GM19397 (cell line): ENCODE measurements at regions not wholly inside any gene's neighbourhood (a gene's known extent, or its start where the extent isn't known, plus 50 kb on each side); places are given as distances from the start of the nearest gene placed in this dataset.
A peak's percentile ranks its signal among the peaks of the same experiment; 100 is the strongest.
"Not testable (repeated sequence)": the region's sequence is repeated elsewhere in the genome, so short reads cannot be mapped to it uniquely, and the experiment has no call there.

Source experiments
- ATAC-seq: cut with Tn5 transposase; IDR thresholded peaks from one replicate; pipeline ENCODE4 v1.9.1; 2021; ENCODE audit warnings: mild to moderate bottlenecking, moderate library complexity; ENCODE audit not compliant: unreplicated experiment

DNA sequence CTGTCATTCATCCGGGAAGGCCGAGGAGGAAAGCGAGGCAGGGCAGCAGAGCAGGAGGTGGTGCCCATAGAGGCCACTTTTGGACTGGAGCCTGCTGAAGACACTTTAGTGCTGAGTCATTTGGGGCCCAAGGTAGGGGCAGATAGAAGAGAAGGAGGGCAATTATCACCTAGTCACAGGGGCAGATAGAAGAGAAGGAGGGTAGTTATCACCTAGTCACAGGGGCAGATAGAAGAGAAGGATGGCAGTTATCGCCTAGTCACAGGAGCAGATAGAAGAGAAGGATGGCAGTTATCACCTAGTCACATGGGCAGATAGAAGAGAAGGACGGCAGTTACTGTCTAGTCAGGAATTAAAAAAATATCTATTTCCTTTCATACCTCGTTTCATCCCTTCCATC, 1372.6 kb downstream of the FOXD4L5 start:
- ATAC-seq: not testable (repeated sequence)

DNA sequence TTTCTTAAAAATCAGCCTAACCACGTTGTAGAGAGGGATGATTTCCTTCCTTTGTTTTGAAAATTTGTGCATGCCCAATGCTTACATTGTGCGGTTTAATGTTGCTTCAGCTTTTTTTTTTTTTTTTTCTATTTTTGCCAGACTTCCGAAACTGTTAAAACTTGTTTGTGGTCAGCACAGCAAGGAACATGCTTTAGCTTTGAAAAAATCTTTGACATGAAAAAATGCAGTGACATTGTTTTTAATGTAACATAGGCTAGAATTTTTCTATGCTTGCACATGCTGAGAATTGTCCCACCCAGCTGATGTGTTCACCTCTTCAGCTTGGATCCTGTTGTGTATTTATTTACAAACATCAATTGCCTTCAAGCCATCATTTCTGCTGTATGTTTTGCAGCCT, 1375.9 kb downstream of the FOXD4L5 start:
- not testable (repeated sequence) for ATAC-seq

DNA sequence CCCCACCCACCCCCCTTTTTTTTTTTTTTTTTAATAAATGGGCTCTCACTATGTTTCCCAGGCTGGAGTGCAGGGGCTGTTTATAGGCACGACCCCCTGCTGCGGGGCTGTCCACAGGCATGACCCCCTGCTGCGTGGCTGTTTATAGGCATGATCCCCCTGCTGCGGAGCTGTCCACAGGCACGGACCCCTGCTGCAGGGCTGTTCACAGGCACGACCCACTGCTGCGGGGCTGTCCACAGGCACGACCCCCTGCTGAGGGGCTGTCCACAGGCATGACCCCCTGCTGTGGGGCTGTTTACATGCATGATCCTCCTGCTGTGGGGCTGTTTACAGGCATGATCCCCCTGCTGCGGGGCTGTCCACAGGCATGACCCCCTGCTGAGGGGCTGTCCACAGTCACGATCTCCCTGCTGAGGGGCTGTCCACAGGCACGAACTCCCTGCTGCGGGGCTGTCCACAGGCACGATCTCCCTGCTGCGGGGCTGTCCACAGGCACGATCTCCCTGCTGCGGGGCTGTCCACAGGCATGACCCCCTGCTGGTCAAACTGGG, 1385.3 kb downstream of the FOXD4L5 start:
- ATAC-seq: not testable (repeated sequence)

DNA sequence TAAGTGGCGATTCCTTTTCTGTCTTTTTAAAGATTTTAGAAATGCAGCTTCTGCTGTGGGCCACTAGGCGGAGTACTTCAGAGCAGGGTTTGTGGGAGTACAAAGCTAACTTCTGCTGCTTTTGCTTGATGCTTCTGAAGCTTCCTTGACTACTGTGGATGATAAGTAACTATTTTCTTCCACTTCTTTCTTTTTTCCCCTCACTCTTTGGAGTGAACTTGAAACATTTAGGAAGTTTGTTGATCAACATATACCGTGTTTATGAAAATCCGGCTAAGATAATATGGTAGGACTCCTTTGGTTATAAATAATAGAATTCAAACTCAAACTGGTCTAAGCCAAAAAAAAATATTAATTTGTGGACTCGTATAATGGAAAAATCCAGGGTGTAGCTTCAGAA, 1403.6 kb downstream of the FOXD4L5 start:
- ATAC-seq: not testable (repeated sequence)

DNA sequence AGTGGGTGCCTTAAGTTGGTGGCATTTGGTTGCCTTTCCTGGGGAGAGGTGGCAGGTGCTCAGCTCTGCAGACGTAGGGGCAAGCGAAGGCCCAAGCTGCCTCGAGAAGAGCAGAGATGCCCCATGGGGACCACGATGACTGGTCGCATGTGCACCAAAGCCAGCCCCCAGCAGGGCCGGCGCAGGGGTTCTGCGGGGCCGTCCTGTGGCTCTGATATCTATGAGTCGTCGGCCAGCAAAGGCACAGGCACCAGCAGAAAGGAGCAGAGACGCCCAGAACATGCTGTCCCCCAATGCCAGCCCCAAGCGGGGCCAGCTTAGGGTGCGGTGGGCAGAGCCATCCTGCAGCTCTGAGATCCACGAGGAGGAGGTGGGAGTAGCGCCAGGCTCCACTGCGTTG, 1408.6 kb downstream of the FOXD4L5 start:
- not testable (repeated sequence) for ATAC-seq

DNA sequence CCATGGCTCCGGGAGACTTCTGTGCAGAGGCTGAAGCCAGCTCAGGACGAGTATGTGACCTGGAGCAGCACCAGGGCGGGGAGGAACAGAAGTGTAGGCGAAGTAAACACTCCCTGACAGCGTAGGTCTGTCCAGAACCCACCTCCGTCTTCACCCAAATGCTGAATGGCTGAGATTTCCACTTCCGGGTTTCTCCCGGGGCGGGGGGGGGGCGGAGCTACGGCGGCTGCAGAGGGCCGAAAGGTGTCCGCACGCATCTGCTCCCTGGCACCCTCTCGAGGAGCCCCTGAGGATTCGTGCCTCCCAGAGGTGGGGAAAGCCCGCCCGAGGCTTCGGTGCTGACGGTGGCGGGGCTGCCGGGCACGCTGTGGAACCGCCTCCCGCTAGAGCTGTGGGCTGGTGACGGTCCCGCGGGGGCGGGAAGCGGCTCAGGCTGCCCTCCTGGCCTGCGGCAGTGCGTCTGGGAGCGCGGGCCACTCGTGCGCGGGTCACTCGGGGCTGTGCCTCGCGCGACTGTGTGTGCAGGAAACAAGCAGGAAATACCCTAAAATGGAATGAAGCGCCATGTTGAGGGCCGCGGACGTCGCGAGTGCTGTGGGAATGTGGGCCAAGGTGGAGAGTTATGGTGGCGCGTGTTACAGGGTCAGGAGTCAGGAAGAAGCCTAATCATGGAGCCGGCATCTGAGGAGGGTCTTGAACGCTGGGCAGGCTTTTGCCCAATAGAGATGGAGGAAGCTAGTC, 1425.4 kb downstream of the FOXD4L5 start:
- no peak for ATAC-seq

DNA sequence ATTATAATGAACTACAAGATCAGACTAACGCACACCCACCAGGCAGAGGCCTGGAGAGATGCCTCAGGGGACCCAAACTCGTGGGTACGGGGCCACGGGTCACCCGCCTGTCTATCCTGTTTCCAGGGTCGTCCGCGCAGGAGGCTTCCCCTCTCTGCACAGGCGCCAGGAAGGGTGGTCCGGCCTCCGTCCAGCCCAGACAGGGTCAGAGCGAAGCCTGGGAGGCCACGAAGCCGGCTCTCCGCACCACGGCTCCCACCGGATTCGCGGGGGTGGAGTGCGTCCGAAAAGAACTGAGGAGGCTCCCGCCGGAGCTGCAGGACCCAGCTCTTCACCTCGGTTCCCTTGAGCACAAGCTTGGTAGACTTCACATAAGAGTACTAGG, 1425.9 kb downstream of the FOXD4L5 start:
- ATAC-seq: not testable (repeated sequence)

DNA sequence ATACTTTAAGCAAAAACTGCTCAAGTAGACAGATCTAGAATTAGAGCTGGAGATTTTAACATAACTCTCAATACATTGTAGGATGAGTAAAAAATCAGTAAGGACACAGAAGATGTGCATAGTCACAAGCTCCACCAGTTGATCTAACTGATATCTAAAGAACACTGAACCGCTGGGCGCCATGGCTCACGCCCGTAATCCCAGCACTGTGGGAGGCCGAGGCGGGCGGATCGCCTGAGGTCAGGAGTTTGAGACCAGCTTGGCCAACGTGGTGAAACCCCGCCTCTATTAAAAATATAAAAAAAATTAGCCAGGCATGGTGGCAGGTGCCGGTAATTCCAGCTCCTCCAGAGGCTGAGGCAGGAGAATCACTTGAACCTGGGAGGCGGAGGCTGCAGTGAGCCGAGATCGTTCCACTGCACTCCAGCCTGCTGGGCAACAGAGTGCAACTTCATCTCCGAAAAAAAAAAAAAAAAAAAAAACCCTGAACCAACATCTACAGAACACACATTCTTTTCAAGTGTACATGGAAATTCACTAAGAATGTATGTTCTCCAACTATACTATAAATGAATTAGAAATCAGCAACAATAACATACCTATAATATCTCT, 1431.8 kb downstream of the FOXD4L5 start:
- ATAC-seq: not testable (repeated sequence)

DNA sequence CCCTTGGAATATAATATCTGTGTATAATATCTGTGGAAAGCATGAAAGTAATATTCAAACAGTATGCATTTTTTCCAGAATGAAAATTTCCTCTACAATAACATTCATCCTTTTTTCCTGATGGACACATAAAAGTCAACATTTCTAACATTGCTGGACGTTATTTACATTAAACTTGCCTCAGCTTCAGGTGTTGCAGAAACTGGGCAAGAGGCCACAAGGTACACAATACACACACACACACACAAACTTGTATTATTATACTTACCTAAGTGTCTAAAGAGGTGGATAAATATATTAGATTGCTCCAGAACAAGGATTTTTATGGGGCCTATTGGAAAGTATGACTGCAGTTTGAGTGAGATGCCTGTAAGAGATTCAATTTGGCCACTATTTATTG, 1460.2 kb downstream of the FOXD4L5 start:
- ATAC-seq: not testable (repeated sequence)

DNA sequence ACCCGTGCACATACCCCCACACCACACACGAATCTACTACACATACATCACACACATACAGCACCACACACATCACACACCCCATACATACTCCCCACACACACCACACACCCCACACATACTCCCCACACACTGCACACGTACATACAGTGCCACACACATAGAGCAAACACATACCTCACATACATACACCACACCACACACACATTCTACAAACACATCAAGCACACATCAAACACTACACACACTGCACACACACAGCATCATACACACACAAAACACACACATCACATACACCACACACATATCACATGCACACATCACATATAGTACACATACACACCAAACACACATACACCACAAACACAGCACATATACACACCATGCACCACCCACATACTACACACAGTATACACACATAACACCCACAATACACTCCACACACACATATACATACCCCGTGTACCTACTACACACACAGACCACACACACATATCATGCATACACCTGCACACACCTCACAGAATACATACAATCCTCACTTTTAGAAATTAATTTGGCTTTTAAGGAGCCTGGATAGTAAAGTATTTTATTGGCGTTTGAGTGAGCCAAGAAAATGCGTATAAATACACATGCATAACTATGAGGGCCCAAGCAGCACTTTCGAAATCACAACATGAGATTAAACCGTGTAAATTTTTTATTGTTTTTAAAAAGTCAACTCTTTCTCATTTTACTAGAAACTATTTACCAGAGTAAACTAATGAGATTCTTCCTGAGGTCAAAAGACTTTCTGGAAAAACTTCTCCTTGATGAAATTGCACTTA, 1461.4 kb downstream of the FOXD4L5 start:
- not testable (repeated sequence) for ATAC-seq

DNA sequence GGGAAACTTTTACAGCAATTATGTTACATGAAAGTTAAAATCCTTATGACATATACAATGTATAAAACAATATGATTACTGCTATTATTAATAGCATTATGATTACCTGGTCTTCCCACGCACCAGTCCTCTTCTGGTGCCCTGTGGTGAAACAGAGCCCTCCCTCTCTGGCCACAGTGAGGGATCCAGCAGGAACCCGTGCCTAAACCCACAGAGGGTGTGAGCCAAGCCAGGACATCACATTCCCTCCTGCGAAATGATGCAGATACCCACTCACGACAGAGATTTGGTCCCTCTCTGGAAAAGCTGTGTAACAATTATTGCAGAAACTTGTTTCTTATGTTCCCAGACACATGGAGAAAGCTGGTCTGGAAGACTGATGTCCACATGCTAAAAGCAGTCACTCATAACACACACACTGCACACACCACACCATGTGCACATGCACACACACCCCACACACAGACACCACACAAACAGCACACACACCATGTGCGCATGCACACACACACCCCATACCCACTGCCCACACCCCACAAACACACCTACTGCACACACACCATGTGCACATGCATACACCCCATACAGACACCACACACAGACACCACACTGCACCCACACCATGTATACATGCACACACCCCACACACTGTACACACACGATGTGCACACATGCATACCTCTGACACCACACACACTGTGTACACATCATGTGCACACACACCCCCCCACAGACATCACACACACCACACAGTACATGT, 1462.2 kb downstream of the FOXD4L5 start:
- ATAC-seq: not testable (repeated sequence)

DNA sequence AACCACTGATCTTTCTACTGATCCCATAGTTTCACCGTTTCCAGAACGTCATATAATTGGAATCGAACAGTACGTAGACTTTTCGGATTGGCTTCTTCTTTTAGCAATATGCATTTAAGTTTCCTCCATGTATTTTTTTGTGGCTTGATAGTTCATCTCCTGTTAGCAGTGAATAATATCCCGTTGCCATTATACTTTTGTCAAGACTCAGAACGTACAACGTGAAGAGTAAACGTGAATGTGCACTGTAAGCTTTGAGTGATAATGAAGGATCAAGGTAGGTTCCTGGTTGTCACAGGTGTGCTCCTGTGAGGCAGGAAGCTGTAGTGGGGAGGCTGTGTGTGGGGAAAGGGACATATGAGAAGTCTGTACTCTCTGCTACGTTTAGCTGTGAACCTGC, 1463.7 kb downstream of the FOXD4L5 start:
- ATAC-seq: not testable (repeated sequence)

DNA sequence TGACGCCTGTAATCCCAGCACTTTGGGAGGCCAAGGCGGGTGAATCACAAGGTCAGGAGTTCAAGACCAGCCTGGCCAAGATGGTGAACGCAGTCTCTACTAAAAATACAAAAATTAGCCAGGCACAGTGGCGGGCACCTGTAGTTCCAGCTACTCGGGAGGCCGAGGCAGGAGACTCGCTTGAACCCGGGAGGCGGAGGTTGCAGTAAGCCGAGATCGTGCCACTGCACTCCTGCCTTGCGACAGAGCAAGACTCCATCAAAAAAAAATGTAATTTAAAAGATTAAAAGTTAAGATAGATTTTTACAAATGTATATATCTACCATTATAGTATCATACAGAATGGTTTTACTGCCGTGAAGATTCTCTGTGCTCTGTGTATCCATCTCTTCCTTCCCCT, 1464.1 kb downstream of the FOXD4L5 start:
- ATAC-seq: not testable (repeated sequence)

DNA sequence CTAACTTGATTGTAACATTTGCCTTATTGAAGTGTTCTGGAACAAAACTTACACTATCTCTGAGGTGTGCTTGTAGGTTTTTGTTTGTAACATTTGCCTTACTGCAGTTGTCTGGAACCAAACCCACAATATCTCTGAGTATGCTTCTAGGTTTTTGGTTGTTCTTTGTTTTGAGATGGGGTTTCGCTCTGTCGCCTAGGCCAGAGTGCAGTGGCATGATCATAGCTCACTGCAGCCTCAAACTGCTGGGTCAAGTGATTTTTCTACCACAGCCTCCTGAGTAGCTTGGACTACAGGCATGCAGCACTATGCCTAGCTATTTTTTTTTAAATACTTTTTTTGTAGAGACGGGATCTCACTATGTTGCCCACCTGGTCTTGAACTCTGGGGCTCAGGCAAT, 1464.6 kb downstream of the FOXD4L5 start:
- ATAC-seq: not testable (repeated sequence)

DNA sequence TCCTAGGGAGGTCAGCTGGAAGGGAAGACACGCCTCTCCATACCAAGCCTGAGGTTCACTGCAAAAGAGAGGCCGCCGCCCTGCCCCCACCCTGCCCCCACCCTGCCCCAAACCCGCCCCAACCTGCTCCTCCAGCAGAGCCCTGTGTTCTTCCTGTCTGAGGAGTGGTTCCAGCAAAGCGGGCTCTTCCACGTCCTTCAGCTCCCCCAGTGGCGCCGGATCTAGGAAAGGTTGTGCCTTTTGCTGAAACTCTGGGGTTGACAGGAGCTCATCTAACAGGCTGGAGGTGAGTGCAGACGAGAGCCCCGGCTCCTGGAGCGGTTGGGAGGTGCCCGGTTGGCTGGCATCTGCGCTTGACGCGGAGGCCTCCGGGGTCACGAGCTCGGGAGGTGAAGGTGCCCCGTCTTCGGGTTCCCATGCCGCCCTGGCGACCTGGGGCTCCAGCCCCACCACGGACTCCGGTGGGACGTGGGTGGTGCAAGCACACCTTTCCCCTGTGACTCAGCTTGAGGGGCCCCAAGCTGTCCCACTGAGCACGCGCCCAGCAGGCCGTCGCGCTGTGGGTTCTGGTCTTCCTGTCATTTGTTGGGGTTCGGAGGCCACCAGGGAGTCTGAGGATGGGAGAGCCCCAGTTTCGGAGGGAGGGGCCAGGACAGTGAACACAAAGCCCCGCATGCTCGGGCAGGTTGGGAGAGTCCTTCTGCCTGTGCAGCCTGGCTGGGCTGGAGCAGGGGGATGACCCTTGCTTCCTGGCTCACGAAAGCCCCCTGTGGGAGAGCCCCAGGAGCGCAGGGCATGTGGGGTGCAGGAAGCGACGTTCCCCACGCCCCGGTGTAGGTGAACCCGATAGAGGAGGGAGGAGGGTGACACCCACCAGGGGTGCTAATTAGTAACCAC, 1467.1 kb downstream of the FOXD4L5 start:
- ATAC-seq: peak; percentile 59

DNA sequence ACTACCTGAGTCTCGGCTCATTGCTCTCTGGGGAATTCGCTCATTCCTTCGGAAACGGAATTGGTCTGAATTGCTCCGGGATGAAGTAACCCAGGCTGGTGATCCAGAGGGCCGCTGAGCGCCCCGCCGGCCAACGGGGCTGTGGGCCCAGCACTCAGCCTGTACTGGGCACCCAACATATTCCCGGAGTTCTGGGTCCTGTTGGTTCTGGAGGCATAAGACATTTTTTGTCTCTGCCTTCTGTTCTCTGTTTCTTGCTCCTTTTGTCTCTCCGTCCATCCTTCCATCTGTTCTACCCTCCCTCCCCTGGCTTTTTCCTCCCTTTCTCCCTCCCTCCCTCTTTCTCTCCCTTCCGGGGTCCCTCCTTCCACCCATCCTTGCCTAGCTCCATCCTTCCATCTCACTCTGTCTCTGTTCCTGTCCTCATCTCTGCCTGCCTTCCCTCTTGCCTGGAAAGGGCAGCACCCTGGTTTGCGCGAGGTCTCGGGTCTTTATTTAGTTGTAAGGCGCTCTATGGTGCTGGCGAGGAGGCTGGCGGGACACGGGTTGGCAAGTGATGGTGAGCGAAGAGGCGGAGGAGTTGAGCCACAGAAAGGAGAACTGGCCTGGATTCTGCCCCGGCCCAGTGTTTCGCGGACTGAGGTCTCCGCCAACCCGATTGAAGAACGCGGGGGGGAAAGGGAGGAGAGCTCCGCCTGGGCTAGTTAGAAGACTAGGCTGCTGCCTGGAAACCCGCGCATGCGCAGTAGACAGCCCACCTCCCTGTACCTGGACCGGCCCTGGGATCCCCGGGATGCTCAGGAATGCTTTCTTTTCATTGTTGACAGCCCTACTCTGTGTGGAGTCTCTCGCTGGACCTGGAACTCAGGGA, 1468.0 kb downstream of the FOXD4L5 start:
- peak; percentile 69 for ATAC-seq

DNA sequence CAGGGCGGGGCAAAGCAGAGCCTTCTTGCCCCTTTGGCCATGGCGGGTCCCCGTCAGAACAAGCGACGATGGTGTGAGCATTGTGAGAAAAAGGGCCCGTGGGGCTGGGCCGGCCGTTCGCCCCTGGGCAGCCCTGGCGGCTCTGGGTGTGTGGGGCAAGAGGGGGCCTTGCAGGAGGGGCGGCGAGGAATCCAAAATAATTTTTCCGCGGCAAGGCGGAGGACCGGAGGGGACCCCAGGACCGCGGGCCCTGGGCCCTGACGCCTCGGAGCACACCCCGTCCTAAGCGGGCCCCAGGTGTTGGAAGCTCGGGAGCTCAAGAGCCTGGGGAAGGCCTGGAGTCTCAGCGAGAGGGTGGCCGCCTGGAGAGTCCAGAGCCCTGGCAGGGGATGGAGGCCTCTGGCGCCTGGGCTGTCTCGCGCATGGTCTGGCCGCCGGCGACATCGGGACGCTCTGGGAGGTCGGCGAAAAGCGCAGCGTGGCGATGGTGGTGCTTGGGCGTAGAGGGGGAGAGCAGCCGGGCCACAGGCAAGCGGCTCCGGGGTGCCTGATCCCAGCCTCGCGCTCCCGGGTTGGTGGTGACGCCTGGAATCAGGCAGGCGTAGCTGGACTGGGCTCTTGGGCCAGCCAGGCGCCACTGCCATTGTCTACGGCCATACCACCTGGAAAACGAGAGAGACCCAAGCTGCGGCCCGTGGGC, 1469.9 kb downstream of the FOXD4L5 start:
- not testable (repeated sequence) for ATAC-seq
